ENCODE measurements at regions not wholly inside any gene's neighbourhood (a gene's known extent, or its start where the extent isn't known, plus 50 kb on each side); places are given as distances from the start of the nearest gene placed in this dataset.

DNA sequence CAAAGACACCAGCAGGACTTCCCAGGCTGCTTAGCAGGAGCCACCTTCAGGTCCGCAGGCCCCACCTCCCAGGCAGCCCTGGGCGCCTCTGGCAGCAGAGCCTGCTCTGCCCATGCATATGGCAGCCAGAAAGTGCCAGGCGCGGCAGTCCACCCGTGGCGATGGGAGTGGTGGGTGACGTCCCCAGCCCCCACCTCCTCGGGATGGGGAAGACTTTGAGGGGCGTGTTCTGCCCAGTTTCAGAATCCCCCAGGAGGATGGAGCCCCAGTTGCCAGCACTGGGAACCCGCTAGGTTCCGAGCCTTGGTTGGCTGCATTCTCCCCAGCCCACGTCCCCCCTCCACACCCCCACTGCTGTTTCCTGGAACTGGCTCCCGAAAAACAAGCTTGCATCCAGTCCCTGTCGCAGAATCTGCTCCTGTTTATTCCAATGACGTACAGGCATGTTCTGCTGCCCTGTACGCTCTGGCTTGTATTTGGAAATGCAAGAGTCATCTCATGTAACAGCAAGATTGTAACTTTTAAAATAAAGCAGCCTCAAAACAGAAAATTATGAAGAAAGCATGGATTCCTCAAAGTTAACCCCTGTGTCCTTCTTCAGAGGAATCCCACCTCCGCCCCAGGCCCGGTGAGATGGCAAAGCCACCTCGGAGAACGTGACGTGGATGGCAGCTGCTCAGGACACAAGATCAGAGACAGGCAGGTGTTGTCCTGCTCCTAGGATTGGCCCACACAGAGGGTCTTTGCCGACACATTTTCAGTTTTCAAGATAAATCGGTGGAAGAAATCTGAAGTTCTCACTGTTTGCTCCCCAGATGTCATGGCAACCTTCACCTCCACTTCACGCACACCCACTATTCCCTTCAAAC lies 87.8 kb upstream of the PPP2R2D start:
- DNase-seq (ENCODE audit: low read depth in 2 of 2), result no peak
- TF ChIP-seq CTCF (IDR thresholded peaks at IDR 0.05; ENCODE audit: low read depth, low read length), result no peak
- H3K4me3 ChIP-seq (replicated peaks in 1 of 2; ENCODE audit: low read depth in 2 of 2, low read length in 2 of 2), result no peak overlapping the region

DNA sequence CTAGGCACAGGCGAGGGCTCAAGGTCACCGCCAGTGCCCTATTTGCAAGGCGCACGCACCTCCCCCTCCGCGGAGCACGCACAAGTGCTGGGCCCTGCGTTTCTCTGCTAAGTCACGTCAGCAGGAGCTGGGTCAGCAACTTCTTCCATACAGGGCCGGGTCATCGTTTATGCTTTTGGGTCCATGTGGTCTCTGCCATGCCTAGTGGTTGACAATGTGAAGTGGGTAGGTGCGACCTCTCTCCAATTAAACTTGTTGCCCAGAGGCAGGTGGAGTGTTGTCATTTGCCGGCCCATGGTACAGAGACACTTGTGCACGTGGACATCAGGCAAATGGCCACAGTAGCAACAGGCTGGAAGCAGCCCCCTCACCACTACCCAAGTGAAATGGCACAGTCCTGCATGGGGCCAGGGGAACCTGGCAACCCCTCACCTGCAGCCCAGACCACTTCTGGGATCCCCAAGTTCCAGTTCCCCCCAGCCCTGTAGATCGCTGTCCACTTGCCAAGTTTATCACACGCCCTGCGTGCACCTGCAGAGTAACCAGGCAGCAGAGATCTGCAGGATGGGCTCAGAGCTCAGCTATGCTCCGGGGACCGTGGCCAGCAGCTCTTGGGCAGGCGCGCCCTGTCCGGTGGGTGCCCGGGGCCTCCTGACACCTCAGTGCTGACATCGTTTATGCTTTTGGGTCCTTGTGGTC lies 86.1 kb upstream of the PPP2R2D start:
- no peak for DNase-seq (ENCODE audit: low read depth in 2 of 2)
- no peak overlapping the region for H3K4me3 ChIP-seq (replicated peaks in 1 of 2; ENCODE audit: low read depth in 2 of 2, low read length in 2 of 2)
- no peak for TF ChIP-seq CTCF (IDR thresholded peaks at IDR 0.05; ENCODE audit: low read depth, low read length)

- H3K4me3 ChIP-seq (replicated peaks in 1 of 2; ENCODE audit: low read depth in 2 of 2, low read length in 2 of 2), result no peak overlapping the region
- TF ChIP-seq CTCF (IDR thresholded peaks at IDR 0.05; ENCODE audit: low read depth, low read length), result no peak
- no peak for DNase-seq (ENCODE audit: low read depth in 2 of 2)
Observed at GRCh38 chr10:131815266-131816156, 85.3 kb upstream of the PPP2R2D start.

- no peak overlapping the region for H3K4me3 ChIP-seq (replicated peaks in 1 of 2; ENCODE audit: low read depth in 2 of 2, low read length in 2 of 2)
- DNase-seq (ENCODE audit: low read depth in 2 of 2), result no peak
- TF ChIP-seq CTCF (IDR thresholded peaks at IDR 0.05; ENCODE audit: low read depth, low read length), result no peak
Observed at GRCh38 chr10:131816157-131816775, 84.5 kb upstream of the PPP2R2D start.

GRCh38 chr10:131816941-131817700 lies 83.7 kb upstream of the PPP2R2D start:
- no peak overlapping the region for H3K4me3 ChIP-seq (replicated peaks in 1 of 2; ENCODE audit: low read depth in 2 of 2, low read length in 2 of 2)
- TF ChIP-seq CTCF (IDR thresholded peaks at IDR 0.05; ENCODE audit: low read depth, low read length), result no peak
- no peak for DNase-seq (ENCODE audit: low read depth in 2 of 2)

Data from cardiac fibroblast (primary cell).